CD4-positive, alpha-beta T cell (primary cell): ENCODE measurements at regions not wholly inside any gene's neighbourhood (a gene's known extent, or its start where the extent isn't known, plus 50 kb on each side); places are given as distances from the start of the nearest gene placed in this dataset.

Experiments
- ATAC-seq: fragments of 200-7000 bp; cut with Tn5 transposase; one replicate; pipeline ENCODE4 v1.10.0; 2022; ENCODE audit warnings: mild to moderate bottlenecking; ENCODE audit not compliant: poor library complexity
- CTCF ChIA-PET: fragments of 350-600 bp; sonication (Branson Sonifier 250); formaldehyde crosslinking; loops from one replicate; lab custom pipeline; 2021; ENCODE audit warnings: antibody characterized with exemption, inconsistent platforms; lab: Charles Lee
- POLR2A ChIA-PET: fragments of 350-600 bp; sonication (Branson Sonifier 250); formaldehyde crosslinking; loops from one replicate; lab custom pipeline; 2021; ENCODE audit warnings: antibody characterized with exemption, inconsistent platforms; lab: Charles Lee
- DNase-seq, 14 experiments: peaks; one replicate each; pipeline ENCODE4 v3.0.0-alpha.2; 2013 to 2020; ENCODE audit warnings: mixed read lengths in 2 of 14
- H3K27ac ChIP-seq, 2 donors: one replicate each; pipeline versions ENCODE4 v1.5.1 to v1.7.0; 2013; ENCODE audit warnings: low read length in 2 of 2, low read depth in 1 of 2, mild to moderate bottlenecking in 1 of 2
- H3K27me3 ChIP-seq, 2 experiments: 1 replicate in 1 of 2; 2 replicates in 1 of 2; pipeline versions ENCODE4 v1.6.1 to v1.7.0; 2013; ENCODE audit warnings: low read length in 2 of 2, control low read depth in 1 of 2, mild to moderate bottlenecking in 1 of 2, moderate library complexity in 1 of 2; ENCODE audit not compliant: insufficient read depth in 2 of 2, control insufficient read depth in 1 of 2
- H3K36me3 ChIP-seq: one replicate; pipeline ENCODE4 v1.6.1; 2013; ENCODE audit warnings: low read length, control low read depth; ENCODE audit not compliant: insufficient read depth
- H3K4me1 ChIP-seq: one replicate; pipeline ENCODE4 v1.6.1; 2013; ENCODE audit warnings: low read length, control low read depth; ENCODE audit not compliant: insufficient read depth
- H3K4me3 ChIP-seq: one replicate; pipeline ENCODE4 v1.5.1; 2013; ENCODE audit warnings: mild to moderate bottlenecking, low read length, moderate library complexity
- H3K9me3 ChIP-seq, 2 experiments: 1 replicate in 1 of 2; 2 replicates in 1 of 2; pipeline versions ENCODE4 v1.6.1 to v1.7.0; 2013; ENCODE audit warnings: low read length in 2 of 2, mild to moderate bottlenecking in 2 of 2, control low read depth in 1 of 2, moderate library complexity in 1 of 2; ENCODE audit not compliant: control insufficient read depth in 1 of 2, insufficient read depth in 1 of 2
- H3K27ac Mint-ChIP-seq: one replicate; pipeline ENCODE4 v1.8.0; 2020; ENCODE audit warnings: mixed read lengths
- H3K27me3 Mint-ChIP-seq: one replicate; pipeline ENCODE4 v1.8.0; 2021; ENCODE audit warnings: mixed read lengths
- H3K36me3 Mint-ChIP-seq: one replicate; pipeline ENCODE4 v1.8.0; 2021; ENCODE audit warnings: low read depth, mixed read lengths
- H3K4me1 Mint-ChIP-seq: one replicate; pipeline ENCODE4 v1.8.0; 2021; ENCODE audit warnings: low read depth, mixed read lengths
- H3K4me3 Mint-ChIP-seq: one replicate; pipeline ENCODE4 v1.8.0; 2020; ENCODE audit warnings: mild to moderate bottlenecking, mixed read lengths
- H3K9me3 Mint-ChIP-seq: one replicate; pipeline ENCODE4 v1.8.0; 2020; ENCODE audit warnings: mixed read lengths
- CTCF ChIP-seq: fragments of 200-600 bp; IDR thresholded peaks from one replicate; pipeline ENCODE4 v1.8.0; 2022; ENCODE audit warnings: antibody characterized with exemption, mild to moderate bottlenecking
- intact Hi-C, 2 experiments: fragments of 100-400 bp; cut with DNase I in 1 of 2; cut with micrococcal nuclease in 1 of 2; formaldehyde crosslinking; loops; one replicate each; pipeline versions ENCODE4 v1.15.1 to v1.9.0; 2023 to 2025; cut with DNase I, micrococcal nuclease

- Histone ChIP-seq H3K9me3 (no peaks in the 10 kb centered on the region), H3K4me1 (no peaks in the 10 kb centered on the region), H3K27me3 (no peaks in the 10 kb centered on the region), H3K27ac (no peak overlapping the region), H3K4me3 (no peak overlapping the region), H3K36me3 (no peaks in the 10 kb centered on the region)
- no peaks in the 10 kb centered on the region for H3K4me1 Mint-ChIP-seq
- ChIA-PET CTCF (no interaction called here), POLR2A (no interaction called here)
- no peak for DNase-seq
- H3K27ac Mint-ChIP-seq = no peak overlapping the region
- H3K9me3 Mint-ChIP-seq = no peaks in the 10 kb centered on the region
- intact Hi-C loops = no loop called here
- H3K4me3 Mint-ChIP-seq = no peak overlapping the region
- no peaks in the 10 kb centered on the region for H3K36me3 Mint-ChIP-seq
- no peak for TF ChIP-seq CTCF
- H3K27me3 Mint-ChIP-seq = peaks cover 25% of the 10 kb centered on the region
- no peak for ATAC-seq
Measured at GRCh38 chr11:19587979-19588378, 124.7 kb upstream of the NAV2 start.

GRCh38 chr11:19580646-19581045 lies 132.0 kb upstream of the NAV2 start:
- intact Hi-C loops = no loop called here
- H3K4me1 Mint-ChIP-seq = no peaks in the 10 kb centered on the region
- H3K27ac Mint-ChIP-seq = no peak overlapping the region
- Histone ChIP-seq H3K36me3 (no peaks in the 10 kb centered on the region), H3K9me3 (no peaks in the 10 kb centered on the region), H3K4me1 (no peaks in the 10 kb centered on the region), H3K27ac (no peak overlapping the region), H3K4me3 (no peak overlapping the region), H3K27me3 (no peaks in the 10 kb centered on the region)
- H3K27me3 Mint-ChIP-seq = peaks cover 6% of the 10 kb centered on the region
- no peaks in the 10 kb centered on the region for H3K9me3 Mint-ChIP-seq
- no peaks in the 10 kb centered on the region for H3K36me3 Mint-ChIP-seq
- DNase-seq (no peak), ATAC-seq (no peak)
- CTCF ChIA-PET = no interaction called here
- POLR2A ChIA-PET = no interaction called here
- H3K4me3 Mint-ChIP-seq = no peak overlapping the region
- no peak for TF ChIP-seq CTCF

- ATAC-seq = no peak
- Histone ChIP-seq H3K4me1 (no peaks in the 10 kb centered on the region), H3K36me3 (no peaks in the 10 kb centered on the region), H3K9me3 (no peaks in the 10 kb centered on the region), H3K27ac (no peak overlapping the region), H3K4me3 (no peak overlapping the region), H3K27me3 (no peaks in the 10 kb centered on the region)
- no peak for DNase-seq
- no peak overlapping the region for H3K4me3 Mint-ChIP-seq
- POLR2A ChIA-PET = no interaction called here
- TF ChIP-seq CTCF = no peak
- CTCF ChIA-PET = no interaction called here
- no peaks in the 10 kb centered on the region for H3K36me3 Mint-ChIP-seq
- no peak overlapping the region for H3K27ac Mint-ChIP-seq
- H3K9me3 Mint-ChIP-seq = no peaks in the 10 kb centered on the region
- H3K27me3 Mint-ChIP-seq = no peaks in the 10 kb centered on the region
- no peaks in the 10 kb centered on the region for H3K4me1 Mint-ChIP-seq
- intact Hi-C loops = loop anchor here in 1 of 2 experiments (10.0 kb wide), 1 partner anchor 55 kb away; no protein-coding TSS in a partner anchor
Measured at GRCh38 chr11:19579957-19580356, 132.7 kb upstream of the NAV2 start.
